Right hindlimb (tissue), 1 donor: ENCODE measurements at regions not wholly inside any gene's neighbourhood (a gene's known extent, or its start where the extent isn't known, plus 50 kb on each side); places are given as distances from the start of the nearest gene placed in this dataset.

ENCODE experiments used
- DNase-seq: peaks from one replicate; pipeline ENCODE4 v3.0.0-alpha.2; 2018

GRCh38 chr7:42347616-42348015 is 110.6 kb upstream of the GLI3 start:
- no peak for DNase-seq

DNA sequence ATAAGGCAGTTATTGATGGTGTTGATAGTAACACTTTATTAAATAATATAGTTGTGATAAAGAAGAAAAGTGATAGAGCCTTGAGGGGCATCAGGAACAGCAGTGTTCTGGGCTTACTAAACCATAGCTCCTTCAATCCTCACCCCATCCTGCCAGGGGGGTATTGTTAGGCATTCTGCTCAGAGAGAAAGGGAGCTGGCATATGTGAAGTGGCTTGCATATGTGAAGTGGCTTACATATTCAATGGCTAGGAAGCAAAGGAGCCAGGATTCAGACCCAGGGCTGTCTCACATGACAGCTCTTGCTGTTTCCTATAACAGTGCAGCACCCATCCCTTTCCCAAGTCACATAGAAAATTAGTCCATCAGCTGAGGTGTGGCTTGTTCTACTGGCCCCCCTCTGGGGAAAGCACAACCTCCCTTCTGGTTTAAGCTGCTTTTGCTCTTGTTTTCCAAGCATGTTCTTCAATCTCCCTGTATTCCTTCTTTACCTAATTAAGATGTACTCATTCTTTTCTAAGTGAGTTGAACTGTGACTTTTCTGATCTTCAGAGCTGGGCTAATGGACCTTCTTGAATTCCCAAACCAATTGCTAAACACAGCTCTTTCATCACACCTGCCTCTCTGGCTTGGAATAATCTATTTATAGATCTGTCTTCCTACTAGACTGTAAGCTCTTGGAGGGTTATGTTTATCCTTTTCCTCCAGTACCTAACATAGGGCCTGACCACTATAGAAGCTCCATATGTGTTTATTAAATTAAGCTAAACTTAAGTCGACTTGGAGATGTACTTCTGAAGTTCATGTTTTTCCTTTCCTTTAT is 108.7 kb upstream of the GLI3 start:
- DNase-seq: no peak

GRCh38 chr7:42344198-42344755 is 107.3 kb upstream of the GLI3 start:
- DNase-seq: no peak

- no peak for DNase-seq
These were observed 105.4 kb upstream of the GLI3 start for GRCh38 chr7:42342381-42342780.

DNA sequence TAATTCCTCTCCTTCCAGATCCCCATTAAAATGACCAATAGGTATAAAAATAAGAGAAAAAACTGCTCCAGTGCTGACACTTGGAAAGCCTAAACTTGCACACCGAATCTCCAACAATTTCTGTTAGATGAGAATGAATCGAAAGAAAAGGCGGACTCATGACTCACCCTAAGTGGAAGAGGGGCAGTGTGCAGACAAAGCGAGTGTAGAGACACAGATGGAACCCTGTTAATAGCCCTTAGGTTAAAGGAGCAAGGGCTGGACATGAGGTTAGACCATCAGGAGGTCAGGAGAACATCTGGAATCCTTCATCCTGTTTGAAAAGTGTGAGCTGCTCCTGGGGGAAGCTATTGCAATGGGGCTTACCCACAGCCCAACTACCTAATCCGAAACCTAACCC is 103.4 kb upstream of the GLI3 start:
- no peak for DNase-seq

DNA sequence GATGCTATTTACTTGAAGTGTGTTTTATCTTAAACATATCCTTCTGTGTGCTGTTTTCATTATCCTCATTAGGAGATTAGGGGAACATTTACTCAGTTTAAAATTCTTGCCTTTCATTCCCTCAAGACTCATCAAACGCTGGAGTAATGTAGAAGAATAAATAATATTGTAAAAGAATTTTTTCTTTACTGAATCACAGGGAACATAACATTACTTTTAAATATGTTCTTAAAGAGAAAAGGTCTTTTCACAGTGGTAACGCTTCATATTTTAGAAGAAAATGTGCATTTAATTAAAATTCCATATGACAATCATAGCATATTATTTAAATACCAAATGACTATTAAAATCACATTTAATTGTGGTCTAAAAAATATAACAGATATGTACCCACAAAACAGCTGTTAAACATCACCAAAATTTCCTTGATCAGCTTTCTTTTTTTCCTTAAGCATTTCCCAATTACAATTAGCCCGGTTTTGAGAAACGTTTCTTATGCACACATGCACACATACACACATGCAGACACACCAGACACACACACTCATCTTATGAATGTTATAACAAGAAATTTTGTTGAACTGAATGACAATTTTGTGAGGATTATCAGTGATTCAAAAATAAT is 102.0 kb upstream of the GLI3 start:
- no peak for DNase-seq

- no peak for DNase-seq
These were observed 101.4 kb upstream of the GLI3 start for GRCh38 chr7:42338231-42338915.

GRCh38 chr7:42337225-42337905 is 100.4 kb upstream of the GLI3 start:
- no peak for DNase-seq

GRCh38 chr7:42332605-42333222 is 95.7 kb upstream of the GLI3 start:
- DNase-seq: no peak

GRCh38 chr7:42319631-42320030 is 82.6 kb upstream of the GLI3 start:
- DNase-seq: no peak

DNA sequence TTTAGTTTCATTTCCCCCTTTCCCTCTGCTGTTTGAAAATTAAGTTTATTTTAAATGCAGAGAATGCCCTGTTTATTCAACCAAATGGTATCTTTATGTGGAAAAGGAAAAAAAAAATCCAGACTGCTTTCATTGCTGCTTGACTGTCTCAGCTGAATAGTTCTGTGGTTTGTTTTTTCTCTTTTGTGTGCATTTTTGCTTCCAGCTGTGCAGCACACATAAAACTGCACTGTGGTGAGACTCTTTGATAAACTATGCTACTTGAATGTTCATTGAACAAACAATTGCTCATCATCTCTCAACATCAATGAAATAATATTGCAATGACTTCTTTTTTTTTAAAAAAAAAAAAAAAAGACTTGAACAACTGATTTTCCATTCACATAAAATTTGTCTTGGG is 78.6 kb upstream of the GLI3 start:
- no peak for DNase-seq

- no peak for DNase-seq
These were observed 78.1 kb upstream of the GLI3 start for GRCh38 chr7:42315103-42315502.

- no peak for DNase-seq
These were observed 77.7 kb upstream of the GLI3 start for GRCh38 chr7:42314696-42315095.

DNA sequence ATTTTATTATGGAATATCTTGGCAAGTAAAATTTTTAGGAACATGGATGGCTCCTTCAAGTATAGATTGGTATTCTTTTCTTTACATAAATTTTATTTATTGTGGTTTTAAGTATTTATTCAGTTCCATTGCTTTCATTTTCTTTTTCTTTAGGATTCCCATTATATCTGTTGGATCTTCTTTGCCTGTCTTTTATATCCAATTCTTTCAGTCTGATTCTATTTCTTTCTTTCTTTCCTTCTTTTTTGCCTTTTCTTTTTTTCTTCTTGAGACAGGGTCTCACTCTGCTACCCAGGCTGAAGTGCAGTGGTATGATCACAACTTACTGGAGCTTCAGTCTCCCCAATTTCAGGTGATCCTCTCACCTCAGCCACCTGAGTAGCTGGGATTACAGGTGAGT is 74.2 kb upstream of the GLI3 start:
- DNase-seq: no peak

DNA sequence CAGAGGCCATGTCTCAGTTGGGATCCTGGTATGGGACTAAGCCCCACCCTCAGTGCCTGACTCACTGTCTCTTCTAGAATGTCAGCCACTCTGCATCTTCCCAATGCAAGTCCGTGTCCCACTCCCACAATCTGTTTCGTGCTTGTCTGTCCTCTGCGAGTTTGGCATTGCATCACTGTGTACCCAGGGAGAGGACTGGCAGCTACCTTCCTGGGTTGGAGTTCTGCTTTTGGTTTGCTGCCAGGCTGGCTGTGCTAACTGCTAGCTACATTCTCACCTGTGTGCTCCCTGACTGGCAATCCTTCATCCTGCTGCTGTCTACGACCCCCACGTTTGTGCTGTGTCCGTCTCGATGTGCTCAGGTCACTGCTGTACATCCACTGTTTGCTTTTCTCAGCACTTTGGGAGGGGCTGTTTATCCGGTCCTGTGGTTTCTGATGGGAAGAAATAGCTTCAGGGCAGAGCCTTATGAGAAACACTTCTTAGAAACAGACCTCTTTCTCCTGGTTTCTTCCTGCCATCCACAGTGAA is 56.0 kb upstream of the GLI3 start:
- DNase-seq: no peak

DNA sequence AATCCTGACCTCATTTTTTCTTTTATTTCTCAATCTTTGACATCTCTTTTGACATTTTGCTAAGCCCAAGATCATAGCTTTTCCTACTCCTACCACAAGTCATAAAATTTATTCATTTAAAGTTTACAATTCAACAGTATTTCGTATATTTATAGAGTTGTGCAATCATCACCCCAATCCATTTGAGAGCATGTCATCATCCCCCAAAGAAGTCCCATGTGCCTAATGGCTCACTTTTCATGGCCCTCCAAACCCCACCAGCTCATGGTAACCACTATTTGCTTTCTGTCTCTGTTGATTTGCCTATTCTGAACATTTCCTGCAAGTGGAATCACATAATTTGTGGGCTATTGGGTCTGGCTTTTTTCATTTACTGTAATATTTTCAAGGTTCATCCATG is 52.5 kb upstream of the GLI3 start:
- no peak for DNase-seq
